HCT116 (cell line): ENCODE measurements at regions not wholly inside any gene's neighbourhood (a gene's known extent, or its start where the extent isn't known, plus 50 kb on each side); places are given as distances from the start of the nearest gene placed in this dataset.

Source experiments
- ATAC-seq: fragments of 200-7000 bp; cut with Tn5 transposase; 2 replicates; pipeline ENCODE4 v1.9.1; 2020; ENCODE audit warnings: mild to moderate bottlenecking, moderate library complexity
- BruUV-seq: library from RNA; stranded (reverse); fragments of 400-500 nt; replicated peaks from 2 replicates; lab custom pipeline; 2021; lab: Mats Ljungman, UMichigan
- CTCF ChIA-PET: fragments of 300-600 bp; sonication (Branson Sonifier 250); formaldehyde crosslinking; loops from one replicate; lab custom pipeline; 2021; ENCODE audit warnings: antibody characterized with exemption; lab: Charles Lee
- POLR2A ChIA-PET: fragments of 300-600, 350-600 bp; sonication (Branson Sonifier 250); formaldehyde crosslinking; loops from one replicate; lab custom pipeline; 2021; ENCODE audit warnings: antibody characterized with exemption; lab: Charles Lee
- RAD21 ChIA-PET, 2 experiments: fragments of 300-600 bp; sonication (Branson Sonifier 250); formaldehyde crosslinking; loops; one replicate each; lab custom pipeline; 2023; ENCODE audit warnings: low total read pairs in 2 of 2; ENCODE audit not compliant: uncharacterized antibody in 2 of 2, unreplicated experiment in 2 of 2, low non-redundant PET in 1 of 2; lab: Charles Lee
- DNase-seq: peaks from one replicate; pipeline ENCODE4 v3.0.0-alpha.2; 2010; ENCODE audit warnings: low read depth, low spot score
- H2AFZ ChIP-seq: fragments of 200-600 bp; shearing (Covaris generic), sonication (generic); 2 replicates; pipeline ENCODE4 v1.6.1; 2017; ENCODE audit warnings: low read depth, mixed run types, mixed read lengths, antibody characterized with exemption, low read length; ENCODE audit not compliant: poor library complexity, severe bottlenecking
- H3K27ac ChIP-seq: 2 replicates; pipeline ENCODE4 v1.5.1; 2012; ENCODE audit warnings: low read depth, low read length
- H3K27me3 ChIP-seq: fragments of 200-600 bp; sonication (generic); 2 replicates; pipeline ENCODE4 v1.6.1; 2016; ENCODE audit warnings: mixed run types, low read length, mixed read lengths; ENCODE audit not compliant: insufficient read depth
- H3K36me3 ChIP-seq, 2 experiments: fragments of 200-500 bp in 1 of 2; fragments of 200-600 bp in 1 of 2; sonication (Bioruptor generic) in 1 of 2; sonication (generic) in 1 of 2; 2 replicates each; pipeline versions ENCODE4 v1.5.1 to v1.6.1; 2014 to 2016; ENCODE audit warnings: low read length in 2 of 2, inconsistent platforms in 1 of 2, mixed read lengths in 1 of 2, mixed run types in 1 of 2; ENCODE audit not compliant: insufficient read depth in 2 of 2, control insufficient read depth in 1 of 2
- H3K4me1 ChIP-seq, 2 experiments: fragments of 200-600 bp in 1 of 2; sonication (generic) in 1 of 2; 2 replicates each; pipeline versions ENCODE4 v1.5.1 to v1.6.1; 2012 to 2017; ENCODE audit warnings: low read length in 2 of 2, inconsistent platforms in 1 of 2, mild to moderate bottlenecking in 1 of 2, mixed read lengths in 1 of 2, mixed run types in 1 of 2, moderate library complexity in 1 of 2; ENCODE audit not compliant: insufficient read depth in 2 of 2, control insufficient read depth in 1 of 2
- H3K4me2 ChIP-seq: fragments of 200-600 bp; sonication (generic); 2 replicates; pipeline ENCODE4 v1.6.1; 2017; ENCODE audit warnings: mixed run types, low read length, mixed read lengths
- H3K4me3 ChIP-seq, 2 experiments: fragments of 200-600 bp in 1 of 2; sonication (generic) in 1 of 2; replicated peaks in 1 of 2; 2 replicates each; pipeline ENCODE4 v1.5.1; 2011 to 2016; ENCODE audit warnings: low read length in 2 of 2, control low read depth in 1 of 2, low read depth in 1 of 2, mild to moderate bottlenecking in 1 of 2, mixed read lengths in 1 of 2, mixed run types in 1 of 2
- H3K79me2 ChIP-seq: fragments of 200-600 bp; sonication (generic); 2 replicates; pipeline ENCODE4 v1.6.1; 2017; ENCODE audit warnings: mild to moderate bottlenecking, mixed run types, low read length, moderate library complexity, mixed read lengths; ENCODE audit not compliant: insufficient read depth
- H3K9ac ChIP-seq: fragments of 200-600 bp; sonication (generic); 2 replicates; pipeline ENCODE4 v1.6.1; 2016; ENCODE audit warnings: low read length, mixed read lengths
- H3K9me2 ChIP-seq: fragments of 200-600 bp; sonication (generic), shearing (Covaris generic); 2 replicates; pipeline ENCODE4 v1.6.1; 2017; ENCODE audit warnings: mixed run types, mild to moderate bottlenecking, moderate library complexity; ENCODE audit not compliant: insufficient read depth
- H3K9me3 ChIP-seq, 2 experiments: fragments of 200-500 bp in 1 of 2; fragments of 200-600 bp in 1 of 2; sonication (Bioruptor generic) in 1 of 2; sonication (generic) in 1 of 2; 2 replicates each; pipeline ENCODE4 v1.6.1; 2014 to 2017; ENCODE audit warnings: low read length in 2 of 2, mixed read lengths in 2 of 2, inconsistent platforms in 1 of 2, low read depth in 1 of 2, mild to moderate bottlenecking in 1 of 2, mixed run types in 1 of 2, moderate library complexity in 1 of 2; ENCODE audit not compliant: control insufficient read depth in 1 of 2, insufficient read depth in 1 of 2
- H4K20me1 ChIP-seq: fragments of 200-600 bp; sonication (generic), shearing (Covaris generic); 2 replicates; pipeline ENCODE4 v1.6.1; 2017; ENCODE audit warnings: mixed run types, mild to moderate bottlenecking, moderate library complexity; ENCODE audit not compliant: insufficient read depth
- CEBPB ChIP-seq: IDR thresholded peaks from 2 replicates; pipeline ENCODE4 v1.6.1; 2012; ENCODE audit warnings: low read depth
- EGR1 ChIP-seq: IDR thresholded peaks from 2 replicates; pipeline ENCODE4 v1.6.1; 2012; ENCODE audit warnings: low read depth
- EZH2 ChIP-seq: fragments of 200-600 bp; sonication (generic); IDR thresholded peaks from 2 replicates; pipeline ENCODE4 v1.6.1; 2017; ENCODE audit warnings: antibody characterized with exemption, mixed run types
- POLR2AphosphoS5 ChIP-seq: IDR thresholded peaks from 2 replicates; pipeline ENCODE4 v1.6.1; 2011; ENCODE audit warnings: mild to moderate bottlenecking, low read depth, low read length, moderate library complexity
- SP1 ChIP-seq: IDR thresholded peaks from 2 replicates; pipeline ENCODE4 v1.6.1; 2012; ENCODE audit warnings: low read depth
- SRF ChIP-seq: IDR thresholded peaks from 2 replicates; pipeline ENCODE4 v1.6.1; 2012; ENCODE audit warnings: low read depth
- intact Hi-C: fragments of 100-400 bp; cut with micrococcal nuclease; formaldehyde crosslinking; loops from 2 replicates; pipeline ENCODE4 v1.10.0; 2022
- TF ChIP-seq, protein P1 (sequence below): IDR thresholded peaks from 2 replicates; pipeline ENCODE4 v1.6.1; 2011; ENCODE audit warnings: mild to moderate bottlenecking, low read length, moderate library complexity; ENCODE audit not compliant: insufficient replicate concordance; ENCODE audit errors: extremely low read depth

- Histone ChIP-seq H3K9me3 (no peaks in the 10 kb centered on the region), H3K4me2 (no peak overlapping the region), H3K27ac (no peak overlapping the region), H2AFZ (no peak overlapping the region), H3K4me1 (no peaks in the 10 kb centered on the region), H3K36me3 (no peaks in the 10 kb centered on the region), H3K27me3 (0 out of 2 replicates have a peak, but pooled peaks cover 3% of the 10 kb centered on the region), H3K79me2 (no peaks in the 10 kb centered on the region), H3K9me2 (no peaks in the 10 kb centered on the region)
- ChIA-PET POLR2A (no interaction called here), RAD21 (no interaction called here), CTCF (interaction anchor here (2.7 kb wide), 1 partner anchor 114 kb away, joined by 9 read pairs; no protein-coding TSS in a partner anchor)
- ATAC-seq: no peak
- TF ChIP-seq SP1 (no peak), EZH2 (no peak), EGR1 (no peak), CEBPB (no peak)
- TF ChIP-seq, all 23 proteins: peak for 0
- no TSS peak for BruUV-seq
- H4K20me1 ChIP-seq: no peaks in the 10 kb centered on the region
- H3K4me3 ChIP-seq: no peak overlapping the region
- H3K9ac ChIP-seq: no peak overlapping the region
- DNase-seq: no peak
- intact Hi-C loops: loop anchor here (5.0 kb wide), 1 partner anchor 191 kb away; no protein-coding TSS in a partner anchor
Measured at GRCh38 chr3:8303466-8303865, 198.2 kb upstream of the LMCD1 start.

GRCh38 chr3:8305371-8305770 is 196.3 kb upstream of the LMCD1 start:
- Histone ChIP-seq H3K9ac (no peak overlapping the region), H3K4me3 (no peak overlapping the region), H3K4me1 (no peaks in the 10 kb centered on the region), H3K27me3 (0 out of 2 replicates have a peak, but pooled peaks cover 3% of the 10 kb centered on the region), H3K79me2 (no peaks in the 10 kb centered on the region), H3K27ac (no peak overlapping the region), H3K9me2 (no peaks in the 10 kb centered on the region), H4K20me1 (no peaks in the 10 kb centered on the region), H2AFZ (no peak overlapping the region), H3K36me3 (no peaks in the 10 kb centered on the region), H3K9me3 (no peaks in the 10 kb centered on the region)
- CTCF ChIA-PET: no interaction called here
- POLR2A ChIA-PET: no interaction called here
- intact Hi-C loops: no loop called here
- DNase-seq: no peak
- RAD21 ChIA-PET: no interaction called here
- no TSS peak for BruUV-seq
- no peak for ATAC-seq
- TF ChIP-seq SRF: no peak
- no peak for TF ChIP-seq EZH2
- TF ChIP-seq, protein P1, sequence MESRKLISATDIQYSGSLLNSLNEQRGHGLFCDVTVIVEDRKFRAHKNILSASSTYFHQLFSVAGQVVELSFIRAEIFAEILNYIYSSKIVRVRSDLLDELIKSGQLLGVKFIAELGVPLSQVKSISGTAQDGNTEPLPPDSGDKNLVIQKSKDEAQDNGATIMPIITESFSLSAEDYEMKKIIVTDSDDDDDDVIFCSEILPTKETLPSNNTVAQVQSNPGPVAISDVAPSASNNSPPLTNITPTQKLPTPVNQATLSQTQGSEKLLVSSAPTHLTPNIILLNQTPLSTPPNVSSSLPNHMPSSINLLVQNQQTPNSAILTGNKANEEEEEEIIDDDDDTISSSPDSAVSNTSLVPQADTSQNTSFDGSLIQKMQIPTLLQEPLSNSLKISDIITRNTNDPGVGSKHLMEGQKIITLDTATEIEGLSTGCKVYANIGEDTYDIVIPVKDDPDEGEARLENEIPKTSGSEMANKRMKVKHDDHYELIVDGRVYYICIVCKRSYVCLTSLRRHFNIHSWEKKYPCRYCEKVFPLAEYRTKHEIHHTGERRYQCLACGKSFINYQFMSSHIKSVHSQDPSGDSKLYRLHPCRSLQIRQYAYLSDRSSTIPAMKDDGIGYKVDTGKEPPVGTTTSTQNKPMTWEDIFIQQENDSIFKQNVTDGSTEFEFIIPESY: no peak
- no peak for TF ChIP-seq EGR1
- no peak for TF ChIP-seq POLR2AphosphoS5
- TF ChIP-seq, all 23 proteins: peak for 0
- H3K4me2 ChIP-seq: no peak overlapping the region
